Bronchial epithelial cell (primary cell): ENCODE measurements at regions not wholly inside any gene's neighbourhood (a gene's known extent, or its start where the extent isn't known, plus 50 kb on each side); places are given as distances from the start of the nearest gene placed in this dataset.

Experiments used
- DNase-seq: peaks from one replicate; pipeline ENCODE4 v3.0.0-alpha.2; 2010; ENCODE audit warnings: low read depth
- FAIRE-seq: peaks from 2 replicates; lab custom pipeline; 2011; peaks lifted over from hg19 to GRCh38; lab: Jason Lieb, UNC
- H3K27me3 ChIP-seq: 2 replicates; pipeline ENCODE4 v1.5.1; 2011; ENCODE audit warnings: low read length; ENCODE audit not compliant: control insufficient read depth, insufficient read depth
- H3K36me3 ChIP-seq: 2 replicates; pipeline ENCODE4 v1.5.1; 2011; ENCODE audit warnings: low read length; ENCODE audit not compliant: control insufficient read depth, insufficient read depth
- H3K4me3 ChIP-seq: 2 replicates; pipeline ENCODE4 v1.5.1; 2011; ENCODE audit warnings: mild to moderate bottlenecking, low read depth, low read length, control low read depth
- CTCF ChIP-seq: IDR thresholded peaks from 2 replicates; pipeline ENCODE4 v1.5.1; 2011; ENCODE audit warnings: mild to moderate bottlenecking, moderate library complexity, low read length, control low read depth, inconsistent platforms; ENCODE audit not compliant: insufficient read depth, severe bottlenecking

GRCh38 chr5:67998709-67999261 lies 216.8 kb upstream of the PIK3R1 start:
- no peak for TF ChIP-seq CTCF
- no peaks in the 10 kb centered on the region for H3K36me3 ChIP-seq
- peak; percentile 82 for FAIRE-seq
- no peaks in the 10 kb centered on the region for H3K27me3 ChIP-seq
- peak; percentile 34 for DNase-seq
- H3K4me3 ChIP-seq = no peak overlapping the region

- FAIRE-seq = no peak
Observed at GRCh38 chr5:67997892-67998457, 217.6 kb upstream of the PIK3R1 start.

GRCh38 chr5:67997148-67997547 lies 218.4 kb upstream of the PIK3R1 start:
- DNase-seq = no peak
- no peaks in the 10 kb centered on the region for H3K36me3 ChIP-seq
- no peaks in the 10 kb centered on the region for H3K27me3 ChIP-seq
- no peak overlapping the region for H3K4me3 ChIP-seq
- no peak for FAIRE-seq
- TF ChIP-seq CTCF = no peak

More at GRCh38 chr5:67997892-67998457, 217.6 kb upstream of the PIK3R1 start:
- TF ChIP-seq CTCF = no peak
- DNase-seq = no peak
- no peak overlapping the region for H3K4me3 ChIP-seq
- no peaks in the 10 kb centered on the region for H3K36me3 ChIP-seq
- H3K27me3 ChIP-seq = no peaks in the 10 kb centered on the region

GRCh38 chr5:67996596-67996995 lies 219.0 kb upstream of the PIK3R1 start:
- TF ChIP-seq CTCF = no peak
- Histone ChIP-seq H3K36me3 (no peaks in the 10 kb centered on the region), H3K4me3 (no peak overlapping the region), H3K27me3 (no peaks in the 10 kb centered on the region)
- FAIRE-seq (no peak), DNase-seq (no peak)

- DNase-seq = no peak
- Histone ChIP-seq H3K27me3 (no peaks in the 10 kb centered on the region), H3K4me3 (no peak overlapping the region), H3K36me3 (no peaks in the 10 kb centered on the region)
- no peak for FAIRE-seq
- TF ChIP-seq CTCF = no peak
Observed at GRCh38 chr5:67992923-67993322, 222.6 kb upstream of the PIK3R1 start.

GRCh38 chr5:67989456-67989855 lies 226.1 kb upstream of the PIK3R1 start:
- DNase-seq (peak; percentile 30), FAIRE-seq (no peak)
- TF ChIP-seq CTCF = no peak
- Histone ChIP-seq H3K4me3 (no peak overlapping the region), H3K36me3 (no peaks in the 10 kb centered on the region), H3K27me3 (no peaks in the 10 kb centered on the region)
